Kidney tubule cell (primary cell): ENCODE measurements at regions not wholly inside any gene's neighbourhood (a gene's known extent, or its start where the extent isn't known, plus 50 kb on each side); places are given as distances from the start of the nearest gene placed in this dataset.
"Not testable (repeated sequence)": the region's sequence is repeated elsewhere in the genome, so short reads cannot be mapped to it uniquely, and the experiment has no call there.

Experiments used
- DNase-seq: peaks from one replicate; pipeline ENCODE4 v3.0.0-alpha.2; 2018; ENCODE audit warnings: low spot score

DNA sequence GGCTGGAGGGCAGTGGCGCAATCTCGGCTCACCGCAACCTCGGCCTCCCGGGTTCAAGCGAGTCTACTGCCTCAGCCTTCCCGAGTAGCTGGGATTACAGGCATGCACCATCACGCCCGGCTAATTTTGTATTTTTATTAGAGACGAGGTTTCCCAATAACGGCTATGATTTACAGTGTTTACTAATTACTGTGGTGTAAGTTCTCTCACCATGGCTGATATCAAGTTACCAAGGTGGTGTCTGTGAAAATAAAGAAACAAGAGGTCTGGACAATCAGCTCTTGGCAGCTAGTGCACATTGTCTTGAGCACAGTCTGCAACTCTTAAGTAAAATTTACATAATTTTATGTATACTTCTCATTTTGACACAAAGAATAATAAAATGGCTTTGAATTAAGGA is 385.5 kb upstream of the COX7C start:
- DNase-seq = no peak

DNA sequence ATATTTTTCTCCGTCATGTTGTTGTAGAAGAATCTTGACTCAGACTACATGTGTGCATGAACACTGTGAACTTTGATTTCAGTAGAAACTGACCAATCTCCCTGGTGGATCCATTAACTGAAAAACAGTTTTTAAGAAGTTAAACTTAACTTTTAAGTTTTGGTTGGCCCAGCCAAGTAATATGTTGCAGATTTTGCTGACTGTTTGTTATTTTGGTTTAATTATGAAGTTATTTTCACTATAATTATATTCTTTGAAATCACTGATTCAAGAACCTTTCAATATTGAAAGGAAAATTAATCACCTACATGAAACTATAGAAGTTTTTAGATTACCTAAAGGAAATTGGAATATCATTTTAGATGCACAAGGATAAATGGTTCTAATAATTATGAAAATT is 373.6 kb upstream of the COX7C start:
- DNase-seq = no peak

DNA sequence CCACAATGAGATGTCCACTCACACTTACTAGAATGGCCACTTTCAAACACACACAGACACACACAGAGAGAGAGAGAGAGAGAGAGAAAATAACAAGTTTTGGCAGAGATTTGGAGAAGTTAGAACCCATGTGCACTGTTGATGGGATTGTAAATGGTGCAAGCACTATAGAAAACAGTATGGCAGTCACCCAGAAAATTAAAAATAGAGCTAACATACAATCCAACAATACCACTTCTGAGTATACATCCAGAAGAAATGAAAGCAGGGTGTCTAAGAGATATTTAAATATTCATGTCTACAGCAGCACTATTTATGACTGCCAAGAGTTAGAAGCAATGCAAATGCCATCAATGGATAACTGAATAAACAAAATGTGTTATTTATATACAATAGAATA is 359.9 kb upstream of the COX7C start:
- no peak for DNase-seq

DNA sequence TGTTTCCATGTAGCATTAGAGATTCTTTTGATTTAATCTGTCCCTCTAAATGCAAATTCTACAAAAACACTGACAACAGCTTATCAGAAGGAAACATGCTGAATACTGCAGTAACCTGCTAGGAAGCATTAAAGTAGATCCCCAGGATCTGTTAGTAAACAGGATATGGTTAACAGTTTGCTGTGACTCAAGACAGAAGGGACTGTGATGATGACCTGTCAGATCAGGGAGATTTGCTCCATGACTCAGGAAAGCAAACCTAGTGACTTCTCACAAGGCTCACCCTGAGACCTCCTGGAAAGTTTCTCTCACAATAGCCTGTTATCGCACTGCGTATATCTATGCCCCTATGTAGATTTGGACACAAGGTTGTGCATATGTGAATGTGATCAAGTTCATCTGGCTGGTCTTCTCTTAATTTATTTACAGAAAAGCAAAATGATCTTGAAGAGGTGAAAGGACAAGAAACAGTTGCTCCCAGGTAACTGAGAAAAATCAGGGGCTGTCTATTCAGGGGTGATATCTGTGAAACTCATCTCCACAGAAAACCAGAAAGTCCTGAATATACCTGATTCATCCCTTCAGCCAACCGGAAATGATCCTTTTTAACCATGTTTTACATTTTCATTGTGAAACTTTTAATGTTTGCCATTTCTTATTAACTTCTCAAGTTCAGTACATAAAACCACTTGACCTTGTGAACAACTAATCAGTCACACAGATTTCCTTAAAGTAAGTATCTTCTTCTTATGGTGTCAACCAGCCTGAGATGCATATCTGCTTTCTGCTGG is 333.1 kb upstream of the COX7C start:
- DNase-seq = peak; percentile 6

DNA sequence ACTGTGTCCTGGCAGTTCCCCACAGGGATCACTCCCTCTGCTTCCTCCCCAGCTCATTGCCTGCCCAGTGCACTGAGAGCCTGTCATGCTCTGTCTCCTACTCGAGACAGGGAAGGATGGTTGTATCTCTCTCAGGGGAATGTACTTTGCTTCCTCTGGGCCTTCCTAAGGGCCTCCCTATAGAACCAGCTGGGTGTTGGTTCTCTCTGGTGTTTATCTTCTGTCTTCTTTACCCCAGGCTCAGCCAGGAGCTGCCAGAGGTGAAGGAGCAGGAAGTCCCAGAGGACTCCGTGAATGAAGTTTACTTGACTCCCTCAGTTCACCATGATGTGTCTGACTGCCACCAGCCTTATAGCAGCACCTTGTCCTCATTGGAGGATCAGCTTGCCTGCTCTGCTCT is 330.3 kb upstream of the COX7C start:
- DNase-seq = not testable (repeated sequence)

DNA sequence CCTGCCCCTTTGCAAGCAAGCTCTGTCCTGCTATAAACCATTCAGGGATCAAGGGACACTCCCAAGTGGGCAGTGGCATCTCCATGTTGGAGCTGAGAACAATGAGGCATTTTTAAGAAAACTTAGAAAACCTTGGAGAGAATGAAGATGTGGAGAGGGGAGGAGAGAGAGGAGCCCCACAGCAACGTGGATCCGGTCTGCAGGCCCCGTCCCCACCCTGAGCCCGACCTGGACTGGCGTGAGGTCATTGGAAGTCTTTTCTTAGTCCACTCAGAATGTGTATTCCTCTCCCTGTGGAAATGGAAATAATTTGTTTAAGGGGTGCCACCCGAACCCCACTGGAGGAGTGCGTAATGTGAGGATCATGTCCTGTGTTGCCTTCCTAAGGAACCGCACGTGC is 328.0 kb upstream of the COX7C start:
- not testable (repeated sequence) for DNase-seq

DNA sequence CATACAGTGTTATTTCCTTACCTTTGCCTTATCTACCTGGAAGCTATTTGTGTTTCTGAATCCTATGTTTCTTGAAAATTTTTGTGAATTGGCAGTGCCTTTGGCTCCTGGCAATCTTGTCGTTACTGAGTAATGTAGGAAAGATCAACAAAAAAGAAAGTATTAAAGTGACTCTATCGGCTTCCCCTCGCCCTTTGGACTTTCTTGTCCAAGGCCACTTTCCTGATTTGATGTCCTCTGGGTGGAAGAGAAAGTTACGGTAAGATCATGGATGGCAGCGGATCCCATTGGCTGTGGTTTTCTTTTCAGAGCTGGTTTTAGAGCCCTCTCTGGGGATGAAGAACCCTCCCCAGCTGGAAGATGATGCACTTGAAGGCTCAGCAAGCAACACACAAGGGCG is 324.9 kb upstream of the COX7C start:
- DNase-seq = not testable (repeated sequence)

DNA sequence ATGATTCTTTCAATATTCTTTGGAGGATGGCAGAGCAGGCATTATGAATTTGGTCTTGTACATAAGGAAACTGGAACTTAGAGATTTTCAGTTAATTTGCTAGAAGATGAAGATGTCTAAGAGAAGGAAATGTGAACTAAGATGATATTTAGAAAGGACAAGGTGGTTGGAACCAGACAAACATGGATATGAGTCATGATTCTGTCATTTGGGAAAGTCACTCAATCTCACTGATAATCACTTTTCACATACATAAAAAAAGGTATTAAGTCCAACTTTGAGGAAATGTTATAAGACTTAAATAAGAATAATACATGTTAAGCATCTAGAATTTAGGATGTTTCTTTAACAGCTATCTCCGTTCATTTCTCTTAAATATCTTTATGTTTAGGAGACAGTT is 315.1 kb upstream of the COX7C start:
- DNase-seq = not testable (repeated sequence)

DNA sequence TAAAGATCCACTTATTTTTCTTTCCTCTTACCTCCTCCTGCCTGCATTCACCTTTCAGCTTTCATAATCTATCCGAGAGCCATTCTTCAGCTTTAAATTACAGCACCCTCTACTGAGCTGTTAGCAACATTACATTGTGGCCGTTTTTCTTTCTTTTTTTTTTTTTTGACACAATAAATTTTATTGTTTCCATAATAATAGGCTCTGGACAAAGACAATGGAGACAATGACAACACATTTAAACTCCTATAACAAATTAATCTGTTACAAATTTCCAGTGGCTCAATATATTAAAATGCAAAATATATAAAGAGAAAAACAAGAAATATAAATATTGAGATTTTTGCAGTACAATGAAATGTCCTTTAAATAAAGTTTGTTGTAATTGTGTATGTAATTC is 312.7 kb upstream of the COX7C start:
- peak; percentile 20 for DNase-seq

DNA sequence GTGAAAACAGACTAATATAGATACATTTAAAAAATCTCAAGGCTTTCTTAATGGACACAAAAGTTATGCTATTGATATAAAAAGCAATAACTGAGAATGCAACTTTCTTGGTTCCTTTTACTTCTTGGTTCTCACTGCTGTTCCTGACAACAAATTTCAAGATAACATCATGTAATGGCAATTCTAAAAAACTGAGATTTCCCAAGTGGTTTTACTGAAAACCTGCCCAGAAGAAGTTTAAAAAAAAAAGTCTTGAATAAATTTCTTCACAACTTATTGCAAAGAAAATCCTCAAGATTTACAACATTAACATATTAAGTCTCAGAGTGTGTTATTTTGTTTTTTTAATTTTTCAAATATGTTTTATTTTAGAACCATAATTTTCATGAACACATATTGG is 302.8 kb upstream of the COX7C start:
- DNase-seq = no peak

DNA sequence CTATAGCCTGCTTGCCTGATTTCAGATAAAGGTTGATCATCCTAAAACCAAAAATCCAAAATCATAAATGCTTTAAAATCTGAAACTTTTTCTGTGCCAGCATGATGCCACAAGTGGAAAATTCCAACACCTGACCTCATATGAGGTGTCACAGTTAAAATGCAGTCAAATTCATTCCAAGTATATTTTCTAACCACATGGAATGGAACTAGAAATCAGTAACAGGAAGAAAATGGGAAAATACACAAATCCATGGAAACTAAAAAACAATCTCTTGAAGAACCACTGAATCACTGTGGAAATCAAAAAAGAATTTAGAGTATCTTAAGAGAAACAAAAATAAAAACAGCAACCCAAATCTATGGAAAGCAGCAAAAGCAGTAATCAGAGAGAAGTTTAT is 297.5 kb upstream of the COX7C start:
- peak; percentile 69 for DNase-seq

DNA sequence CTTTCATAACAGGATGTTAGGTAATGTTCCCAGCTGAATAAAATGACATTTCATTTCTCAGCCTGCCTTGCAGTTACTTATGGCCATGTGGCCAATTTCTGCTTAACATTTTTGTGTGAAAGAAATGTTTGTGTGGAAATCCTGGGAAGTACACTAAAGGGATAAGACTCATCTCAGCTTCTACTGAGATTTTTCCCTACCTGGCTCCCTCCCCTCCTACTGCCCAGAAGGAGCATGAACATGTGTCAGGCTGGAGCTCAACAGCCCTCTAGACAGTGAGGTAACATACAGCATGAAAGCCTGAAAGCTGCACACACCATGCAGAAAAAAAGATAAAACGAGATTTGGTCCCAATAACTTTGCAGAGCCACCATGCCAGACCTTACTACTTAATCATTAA is 288.4 kb upstream of the COX7C start:
- no peak for DNase-seq

DNA sequence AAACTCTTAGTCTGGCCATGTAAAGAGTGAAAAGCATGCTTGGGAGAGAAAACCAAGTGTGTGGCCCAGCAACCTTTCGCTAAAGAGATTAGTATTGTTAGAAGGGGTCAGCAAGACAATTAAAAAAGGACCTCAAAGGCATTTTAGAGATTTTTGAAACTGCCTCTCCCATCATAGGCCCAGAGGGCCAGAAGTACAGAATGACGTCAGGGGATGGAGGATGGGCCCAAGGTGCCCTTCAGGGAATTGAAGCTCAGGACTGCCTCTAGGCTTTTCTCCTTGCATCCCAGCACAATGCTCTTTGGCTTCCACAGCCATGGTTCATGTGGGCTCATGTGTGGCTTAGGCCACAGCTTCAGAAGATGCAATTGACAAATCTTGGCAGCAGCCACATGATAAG is 287.0 kb upstream of the COX7C start:
- no peak for DNase-seq

DNA sequence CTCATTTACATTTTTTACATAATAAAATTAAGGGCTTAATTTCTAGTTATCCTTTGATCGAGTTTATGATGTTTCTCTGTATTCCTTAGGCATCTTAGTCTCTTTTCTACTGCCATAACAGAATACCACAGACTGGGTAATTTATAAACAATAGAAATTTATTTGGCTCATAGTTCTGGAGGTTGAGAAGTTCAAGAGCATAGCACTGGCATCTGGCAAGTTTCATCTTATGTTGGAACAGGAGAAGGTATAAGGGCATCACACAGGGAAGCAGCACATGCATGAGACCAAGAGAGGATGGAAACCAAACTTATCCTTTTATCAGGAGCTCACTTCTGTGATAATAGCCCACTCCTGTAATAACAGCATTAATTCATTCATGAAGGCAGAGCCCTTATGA is 284.9 kb upstream of the COX7C start:
- DNase-seq = no peak

DNA sequence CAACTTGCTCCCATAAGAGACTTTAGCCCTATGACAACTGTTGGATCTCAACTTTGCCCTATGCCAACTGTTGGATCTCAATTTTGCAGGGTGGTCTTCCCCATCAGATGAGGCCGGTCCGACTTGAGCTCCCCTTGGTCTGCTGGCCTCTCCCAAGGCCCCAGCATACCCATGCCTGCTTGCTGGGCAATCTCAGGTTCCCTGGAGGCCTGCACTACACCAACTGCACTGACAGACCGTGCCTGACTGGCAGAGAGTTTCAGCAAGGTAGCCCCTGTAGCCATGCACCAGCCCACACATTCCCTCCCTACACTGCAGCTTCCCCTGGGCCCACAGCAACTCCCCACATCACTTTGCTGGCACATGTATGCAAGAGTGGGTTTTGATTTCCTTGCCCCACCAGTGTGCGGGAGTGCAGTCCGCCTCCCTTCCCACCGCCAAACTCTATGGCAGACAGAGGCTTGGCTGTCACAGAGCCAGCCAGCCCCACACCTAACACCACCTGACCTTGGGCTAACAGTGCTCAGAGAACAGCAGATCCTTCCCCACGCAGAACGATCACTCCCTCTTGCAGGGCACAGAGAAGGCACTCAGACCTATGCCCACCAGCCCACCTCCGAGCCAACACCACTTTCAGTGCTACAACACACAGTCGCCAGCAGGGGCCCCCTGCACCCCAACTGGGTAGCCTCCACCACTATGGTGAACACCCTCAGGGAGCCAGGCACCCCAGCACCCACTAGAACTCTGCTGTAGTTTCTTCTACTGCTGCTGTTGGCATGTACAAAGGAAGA is 279.9 kb upstream of the COX7C start:
- no peak for DNase-seq

DNA sequence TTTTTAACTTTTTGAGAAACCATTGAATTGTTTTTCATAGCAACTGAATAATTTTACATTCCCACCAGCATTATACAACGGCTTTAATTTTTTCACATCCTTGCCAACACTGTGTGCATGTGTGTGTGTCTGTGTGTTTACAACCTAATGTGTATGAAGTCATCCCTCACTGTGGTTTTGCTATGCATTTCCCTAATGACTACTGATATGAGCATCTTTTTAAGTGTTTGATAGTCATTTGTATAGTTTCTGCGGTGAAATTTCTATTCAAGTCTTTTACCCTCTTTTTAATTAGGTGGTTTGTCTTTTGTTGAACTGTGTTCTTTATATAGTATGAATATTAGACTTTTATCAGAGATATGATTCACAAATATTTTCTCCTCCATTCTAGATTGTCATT is 263.1 kb upstream of the COX7C start:
- DNase-seq = no peak

DNA sequence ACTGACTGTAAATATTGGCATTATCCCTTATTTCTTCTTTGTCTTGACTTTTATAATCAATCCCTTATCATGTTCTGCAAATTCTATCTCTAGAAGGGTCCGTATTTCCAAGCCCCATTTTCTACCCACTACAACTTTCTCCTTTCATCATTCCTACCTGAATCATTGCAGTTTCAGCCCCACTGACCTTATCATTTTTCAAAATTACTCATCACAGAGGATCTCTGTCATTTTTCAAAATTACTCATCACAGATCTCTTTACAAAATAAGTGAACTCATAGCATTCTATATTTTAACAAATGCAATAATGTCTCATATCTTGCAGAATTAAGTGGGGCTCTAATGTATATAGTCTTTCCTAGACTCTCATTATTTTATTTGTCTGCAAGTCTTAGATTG is 256.9 kb upstream of the COX7C start:
- no peak for DNase-seq

DNA sequence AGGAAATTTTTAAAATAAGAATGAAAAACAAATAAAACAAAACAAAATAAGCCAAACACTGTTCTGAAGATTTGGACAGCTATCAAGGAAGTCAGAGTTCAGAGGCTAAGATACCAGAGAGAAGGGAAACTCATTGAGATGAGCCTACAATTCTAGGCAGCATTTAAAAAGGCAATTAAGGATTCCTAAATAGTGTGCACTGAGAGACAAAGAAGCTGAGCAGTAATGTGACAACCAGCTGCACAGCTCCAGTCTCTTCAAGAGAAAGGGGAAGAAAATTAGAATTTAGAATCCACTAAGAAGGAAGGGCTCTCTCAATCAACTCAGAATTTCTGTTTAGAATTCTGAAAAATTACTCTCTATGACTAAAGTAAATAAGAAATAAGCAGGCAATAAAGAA is 246.7 kb upstream of the COX7C start:
- no peak for DNase-seq

DNA sequence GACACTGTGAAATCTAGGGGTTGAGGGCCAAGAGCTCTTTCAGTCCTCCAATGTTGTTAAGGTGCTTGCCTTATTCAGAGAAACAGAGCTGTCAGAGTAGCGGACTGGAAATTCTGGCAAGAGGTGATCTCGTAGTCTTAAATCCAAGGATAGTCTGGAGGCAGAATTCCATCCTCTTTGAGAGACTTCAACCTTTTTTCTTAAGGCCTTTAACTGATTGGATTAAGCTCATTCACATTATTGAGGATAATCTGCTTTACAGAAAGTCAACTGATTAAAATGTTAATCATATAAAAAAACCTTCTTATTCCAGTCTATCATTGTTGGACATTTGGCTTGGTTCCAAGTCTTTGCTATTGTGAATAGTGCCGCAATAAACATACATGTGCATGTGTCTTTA is 243.1 kb upstream of the COX7C start:
- DNase-seq = no peak

DNA sequence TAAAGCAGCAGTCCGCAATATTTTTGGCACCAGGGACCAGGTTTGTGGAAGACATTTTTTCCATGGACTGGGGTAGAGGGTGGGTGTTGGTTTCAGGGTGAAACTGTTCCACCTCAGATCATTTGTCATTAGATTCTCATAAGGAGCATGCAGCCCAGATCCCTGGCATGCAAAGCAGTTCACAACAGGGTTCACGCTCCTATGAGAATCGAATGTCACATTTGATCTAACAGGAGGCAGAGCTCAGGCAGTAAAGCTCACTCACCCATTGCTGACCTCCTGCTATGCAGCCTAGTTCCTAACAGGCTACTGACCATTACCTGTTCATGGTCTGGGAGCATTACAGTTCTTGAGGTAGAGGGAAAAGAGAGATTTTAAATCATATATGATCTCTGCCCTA is 241.5 kb upstream of the COX7C start:
- DNase-seq = no peak

DNA sequence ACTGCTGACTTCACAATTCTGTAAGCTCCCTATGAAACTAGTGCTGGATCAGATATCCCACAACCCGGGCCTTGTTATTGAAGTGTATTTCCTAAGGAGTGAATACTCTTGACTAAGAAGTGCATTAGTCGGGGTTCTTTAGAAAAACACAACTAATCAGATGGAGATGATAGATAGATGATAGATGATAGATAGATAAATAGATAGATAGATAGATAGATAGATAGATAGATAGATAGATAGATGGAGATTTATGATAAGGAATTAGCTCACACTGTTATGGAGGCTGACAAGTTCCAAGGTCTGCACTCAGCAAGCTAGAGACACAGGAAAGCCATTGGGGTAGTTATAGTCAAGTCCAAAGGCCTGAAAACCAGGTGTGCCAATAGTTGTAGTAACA is 214.6 kb upstream of the COX7C start:
- no peak for DNase-seq

DNA sequence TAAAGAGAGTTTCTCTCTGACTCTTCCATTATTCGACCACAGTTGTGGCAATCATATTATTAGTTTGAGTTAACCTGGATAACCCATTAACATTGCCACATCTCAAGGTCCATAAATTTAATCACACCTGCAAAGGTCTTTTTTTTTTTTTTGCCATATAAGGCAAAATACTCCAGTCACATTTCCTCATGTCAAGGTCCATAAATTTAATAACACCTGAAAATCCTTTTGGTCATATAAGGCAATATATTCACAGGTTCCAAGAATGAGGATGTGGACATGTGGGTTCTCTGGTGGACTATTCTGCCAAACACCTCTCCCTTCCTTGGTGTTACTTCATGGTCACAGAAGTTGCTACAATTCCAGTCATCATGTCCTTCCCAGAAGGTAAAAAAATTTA is 213.5 kb upstream of the COX7C start:
- DNase-seq = no peak

DNA sequence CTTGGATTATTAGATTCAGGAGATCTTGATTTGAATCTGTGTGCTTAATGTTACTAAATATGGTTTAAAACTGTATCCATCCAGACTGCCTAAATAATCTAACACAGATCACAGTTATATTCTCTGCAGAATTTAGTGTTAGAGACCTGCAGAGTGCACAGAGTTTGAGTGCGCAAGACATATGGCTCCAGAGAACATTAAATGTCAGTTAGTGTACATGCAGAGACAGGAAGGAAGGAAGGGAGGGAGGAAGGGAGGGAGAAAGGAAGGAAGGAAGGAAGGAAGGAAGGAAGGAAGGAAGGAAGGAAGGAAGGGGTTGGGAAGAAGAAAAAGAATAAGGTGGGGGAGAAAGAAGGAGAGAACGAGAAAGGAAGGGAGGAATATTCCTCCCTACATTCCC is 210.0 kb upstream of the COX7C start:
- no peak for DNase-seq

DNA sequence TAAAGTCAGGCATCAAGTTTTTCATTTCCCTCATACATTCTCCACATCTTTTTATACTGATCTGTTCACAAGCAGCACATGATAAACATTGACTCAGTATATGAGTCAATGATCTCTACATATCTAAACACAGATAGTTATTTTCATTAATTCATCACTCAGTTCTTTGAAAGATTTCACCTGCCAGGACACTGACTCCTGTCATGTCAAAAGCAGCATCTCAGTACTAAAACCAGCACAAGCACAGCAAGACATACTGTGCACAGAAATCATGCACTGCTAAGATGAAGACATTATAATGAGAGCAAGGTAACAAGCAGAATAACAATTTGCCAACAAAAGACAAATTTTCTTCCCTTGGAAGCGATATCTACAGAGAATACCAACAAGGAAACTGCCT is 206.1 kb upstream of the COX7C start:
- no peak for DNase-seq
